Breast epithelium (tissue), 3 donors: ENCODE measurements at regions not wholly inside any gene's neighbourhood (a gene's known extent, or its start where the extent isn't known, plus 50 kb on each side); places are given as distances from the start of the nearest gene placed in this dataset.

Experiments
- CTCF ChIP-seq, 3 donors: fragments of 450-650 bp; IDR thresholded peaks; one replicate each; pipeline ENCODE4 v1.5.1; 2016 to 2017; ENCODE audit warnings: antibody characterized with exemption in 3 of 3, mild to moderate bottlenecking in 3 of 3, moderate library complexity in 3 of 3
- POLR2A ChIP-seq: fragments of 450-650 bp; IDR thresholded peaks from one replicate; pipeline ENCODE4 v1.6.1; 2016; ENCODE audit warnings: antibody characterized with exemption, mild to moderate bottlenecking, moderate library complexity

GRCh38 chr13:87333599-87333998, 337.6 kb upstream of the SLITRK5 start:
- TF ChIP-seq CTCF (IDR thresholded peaks at IDR 0.05) (no peak), POLR2A (no peak)
